Keratinocyte (primary cell): ENCODE measurements at regions not wholly inside any gene's neighbourhood (a gene's known extent, or its start where the extent isn't known, plus 50 kb on each side); places are given as distances from the start of the nearest gene placed in this dataset.
A peak's percentile ranks its signal among the peaks of the same experiment; 100 is the strongest.

Experiments
- DNase-seq: peaks from one replicate; pipeline ENCODE4 v3.0.0-alpha.2; 2011; ENCODE audit warnings: low read depth, missing footprints, low spot score
- FAIRE-seq: peaks from 2 replicates; lab custom pipeline; 2011; peaks lifted over from hg19 to GRCh38; lab: Jason Lieb, UNC
- H2AFZ ChIP-seq: 2 replicates; pipeline ENCODE4 v1.6.0; 2012; ENCODE audit warnings: low read length, control low read depth, inconsistent platforms; ENCODE audit not compliant: control insufficient read depth
- H3K27ac ChIP-seq: 2 replicates; pipeline ENCODE4 v1.5.1; 2011; ENCODE audit warnings: low read length; ENCODE audit not compliant: control insufficient read depth, insufficient read depth
- H3K27me3 ChIP-seq: 3 replicates; pipeline ENCODE4 v1.6.0; 2011; ENCODE audit warnings: low read length; ENCODE audit not compliant: control insufficient read depth, insufficient read depth; ENCODE audit errors: extremely low read depth
- H3K36me3 ChIP-seq, 2 experiments: 2 replicates in 1 of 2; 3 replicates in 1 of 2; pipeline ENCODE4 v1.5.1; 2011; ENCODE audit warnings: low read length in 2 of 2, mild to moderate bottlenecking in 1 of 2; ENCODE audit not compliant: control insufficient read depth in 2 of 2, insufficient read depth in 2 of 2; ENCODE audit errors: extremely low read depth in 1 of 2
- H3K4me1 ChIP-seq: 3 replicates; pipeline ENCODE4 v1.5.1; 2011; ENCODE audit warnings: low read length; ENCODE audit not compliant: control insufficient read depth, insufficient read depth; ENCODE audit errors: extremely low read depth
- H3K4me2 ChIP-seq: 3 replicates; pipeline ENCODE4 v1.6.0; 2011; ENCODE audit warnings: low read depth, low read length; ENCODE audit not compliant: control insufficient read depth, insufficient read depth; ENCODE audit errors: extremely low read depth
- H3K4me3 ChIP-seq, 3 experiments: fragments of 200-600 bp in 1 of 3; sonication (generic) in 1 of 3; 2 replicates in 2 of 3; 3 replicates in 1 of 3; pipeline ENCODE4 v1.5.1; 2011 to 2016; ENCODE audit warnings: low read length in 3 of 3, mild to moderate bottlenecking in 3 of 3, control low read depth in 2 of 3, inconsistent platforms in 1 of 3, low read depth in 1 of 3, mixed read lengths in 1 of 3, mixed run types in 1 of 3, moderate library complexity in 1 of 3; ENCODE audit not compliant: control insufficient read depth in 2 of 3, insufficient read depth in 2 of 3; ENCODE audit errors: extremely low read depth in 1 of 3
- H3K79me2 ChIP-seq: 2 replicates; pipeline ENCODE4 v1.6.0; 2012; ENCODE audit warnings: low read length; ENCODE audit not compliant: control insufficient read depth, insufficient read depth
- H3K9ac ChIP-seq: 3 replicates; pipeline ENCODE4 v1.6.0; 2011; ENCODE audit warnings: low read length; ENCODE audit not compliant: control insufficient read depth, insufficient read depth; ENCODE audit errors: extremely low read depth
- H3K9me1 ChIP-seq: 3 replicates; pipeline ENCODE4 v1.6.0; 2011; ENCODE audit warnings: low read length; ENCODE audit not compliant: control insufficient read depth, insufficient read depth; ENCODE audit errors: extremely low read depth
- H3K9me3 ChIP-seq: 2 replicates; pipeline ENCODE4 v1.5.1; 2012; ENCODE audit warnings: low read depth, low read length; ENCODE audit not compliant: control insufficient read depth
- H4K20me1 ChIP-seq: 3 replicates; pipeline ENCODE4 v1.6.0; 2011; ENCODE audit warnings: low read length; ENCODE audit not compliant: control insufficient read depth, insufficient read depth; ENCODE audit errors: extremely low read depth
- CTCF ChIP-seq, 3 experiments: IDR thresholded peaks in 1 of 3; conservative IDR thresholded peaks in 1 of 3; optimal IDR thresholded peaks in 1 of 3; 2 replicates in 2 of 3; 3 replicates in 1 of 3; pipeline versions ENCODE3 to v1.5.1; 2011; ENCODE audit warnings: low read length in 3 of 3, mild to moderate bottlenecking in 3 of 3, moderate library complexity in 2 of 3, control low read depth in 1 of 3, inconsistent platforms in 1 of 3; ENCODE audit not compliant: insufficient read depth in 2 of 3; ENCODE audit errors: extremely low read depth in 1 of 3
- EZH2 ChIP-seq: IDR thresholded peaks from one replicate; pipeline ENCODE4 v1.6.1; 2012; ENCODE audit warnings: inconsistent platforms, mild to moderate bottlenecking, low read length, moderate library complexity
- dilution Hi-C: fragments of 300-500 bp; cut with MboI; formaldehyde crosslinking; loops from one replicate; pipeline ENCODE4 v1.7.0; 2020; ENCODE audit warnings: low sequenced_read_pairs; ENCODE audit not compliant: extremely low pct_ligation_motif_present

- DNase-seq (no peak), FAIRE-seq (no peak)
- Histone ChIP-seq H3K9ac (no peak overlapping the region), H3K36me3 (no peaks in the 10 kb centered on the region), H4K20me1 (no peaks in the 10 kb centered on the region), H3K27me3 (no peaks in the 10 kb centered on the region), H3K9me3 (no peaks in the 10 kb centered on the region), H3K27ac (no peak overlapping the region), H3K4me2 (no peak overlapping the region), H3K4me3 (no peak overlapping the region), H3K9me1 (no peaks in the 10 kb centered on the region), H3K4me1 (no peaks in the 10 kb centered on the region), H3K79me2 (no peaks in the 10 kb centered on the region), H2AFZ (no peak overlapping the region)
- TF ChIP-seq EZH2 (no peak), CTCF (optimal IDR thresholded peaks at IDR 0.05 in 1 of 3, IDR thresholded peaks at IDR 0.05 in 1 of 3, conservative IDR thresholded peaks at IDR 0.05 in 1 of 3; ENCODE audit: extremely low read depth in 1 of 3, insufficient read depth in 2 of 3, low read length in 3 of 3) (no peak)
- dilution Hi-C loops = no loop called here
These were observed 1037.4 kb upstream of the GJE1 start for GRCh38 chr6:141095308-141095707.

DNA sequence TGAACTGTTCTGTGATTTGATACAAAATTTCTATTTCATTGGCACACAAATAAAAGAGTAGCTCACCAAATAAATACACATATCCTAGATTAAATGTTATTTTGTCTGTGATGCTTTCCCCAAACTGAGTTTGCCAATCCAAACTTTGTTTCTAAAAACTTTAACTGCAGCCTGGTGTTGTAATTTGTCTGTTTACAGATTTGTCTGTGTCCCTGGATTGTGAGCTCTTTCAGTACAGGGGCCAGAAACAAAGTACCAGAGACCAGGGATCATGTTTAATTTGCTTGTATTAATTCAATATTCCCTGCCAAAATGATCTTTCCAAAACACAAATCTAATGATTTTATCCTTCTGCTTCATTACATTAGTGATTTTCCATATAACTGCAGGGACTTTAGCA is 1044.6 kb upstream of the GJE1 start:
- H3K4me1 ChIP-seq = no peaks in the 10 kb centered on the region
- H3K9me1 ChIP-seq = no peaks in the 10 kb centered on the region
- no peaks in the 10 kb centered on the region for H3K27me3 ChIP-seq
- dilution Hi-C loops = no loop called here
- H3K27ac ChIP-seq = no peak overlapping the region
- DNase-seq = no peak
- H2AFZ ChIP-seq = peak overlapping the region; percentile 16
- H3K9ac ChIP-seq = no peak overlapping the region
- no peaks in the 10 kb centered on the region for H3K79me2 ChIP-seq
- no peak overlapping the region for H3K4me2 ChIP-seq
- H3K9me3 ChIP-seq = no peaks in the 10 kb centered on the region
- no peak for TF ChIP-seq EZH2
- TF ChIP-seq CTCF (optimal IDR thresholded peaks at IDR 0.05 in 1 of 3, IDR thresholded peaks at IDR 0.05 in 1 of 3, conservative IDR thresholded peaks at IDR 0.05 in 1 of 3; ENCODE audit: extremely low read depth in 1 of 3, insufficient read depth in 2 of 3, low read length in 3 of 3) = no peak
- no peak overlapping the region for H3K4me3 ChIP-seq
- FAIRE-seq = no peak
- no peaks in the 10 kb centered on the region for H4K20me1 ChIP-seq
- no peaks in the 10 kb centered on the region for H3K36me3 ChIP-seq
